A549 (cell line): ENCODE measurements at regions not wholly inside any gene's neighbourhood (a gene's known extent, or its start where the extent isn't known, plus 50 kb on each side); places are given as distances from the start of the nearest gene placed in this dataset.

ENCODE experiments used
- ATAC-seq, 2 experiments: fragments of 200-7000 bp in 1 of 2; fragments of >200 bp in 1 of 2; cut with Nextera tagmentation in 1 of 2; cut with Tn5 transposase in 1 of 2; 3 replicates each; pipeline versions ENCODE4 v1.8.0 to v1.9.1; 2018 to 2020; ENCODE audit warnings: mild to moderate bottlenecking in 1 of 2, moderate library complexity in 1 of 2
- CTCF ChIA-PET: fragments of 300-600 bp; sonication (Branson Sonifier 250); formaldehyde crosslinking; extraction: SDS; loops from one replicate; lab custom pipeline; 2021; ENCODE audit warnings: antibody characterized with exemption, inconsistent platforms; lab: Yijun Ruan, JAX
- POLR2A ChIA-PET: fragments of 350-600 bp; formaldehyde crosslinking; extraction: SDS; loops from one replicate; lab custom pipeline; 2021; ENCODE audit warnings: antibody characterized with exemption, inconsistent platforms; lab: Yijun Ruan, JAX
- DNase-seq, 2 experiments: peaks; one replicate each; pipeline versions ENCODE4 v3.0.0 to v3.0.0-alpha.2; 2011 to 2016; ENCODE audit warnings: low read depth in 1 of 2, low spot score in 1 of 2
- FAIRE-seq: peaks from 2 replicates; lab custom pipeline; 2011; peaks lifted over from hg19 to GRCh38; lab: Jason Lieb, UNC
- H3K27ac ChIP-seq, 2 experiments: fragments of >200 bp; sonication (Bioruptor Twin); formaldehyde crosslinking; 3 replicates each; pipeline ENCODE4 v1.5.1; 2016 to 2017
- H3K4me1 ChIP-seq: fragments of >200 bp; sonication (Bioruptor Twin); formaldehyde crosslinking; 3 replicates; pipeline ENCODE4 v1.6.1; 2016
- H3K4me2 ChIP-seq: fragments of >200 bp; sonication (Bioruptor Twin); formaldehyde crosslinking; 3 replicates; pipeline ENCODE4 v1.6.1; 2016
- H3K4me3 ChIP-seq: fragments of >200 bp; sonication (Bioruptor Twin); formaldehyde crosslinking; 3 replicates; pipeline ENCODE4 v1.5.1; 2016
- H3K9me3 ChIP-seq: fragments of >200 bp; sonication (Bioruptor Twin); formaldehyde crosslinking; 3 replicates; pipeline ENCODE4 v1.6.1; 2016
- BHLHE40 ChIP-seq: IDR thresholded peaks from 2 replicates; pipeline ENCODE4 v1.6.1; 2012; ENCODE audit warnings: low read depth, low read length, inconsistent platforms
- CBX8 ChIP-seq: fragments of 200-600 bp; sonication (generic); IDR thresholded peaks from 2 replicates; pipeline ENCODE4 v1.6.1; 2016
- CHD2 ChIP-seq: fragments of 150-350 bp; IDR thresholded peaks from 2 replicates; pipeline ENCODE4 v1.6.1; 2014; ENCODE audit warnings: low read length; ENCODE audit not compliant: partially characterized antibody
- EP300 ChIP-seq, 2 experiments: fragments of >200 bp; sonication (Bioruptor Twin); formaldehyde crosslinking; IDR thresholded peaks; 2 replicates in 1 of 2; 3 replicates in 1 of 2; pipeline ENCODE4 v1.6.1; 2016 to 2017
- ESRRA ChIP-seq: fragments of 150-350 bp; IDR thresholded peaks from 2 replicates; pipeline ENCODE4 v1.6.1; 2014; ENCODE audit warnings: mild to moderate bottlenecking, low read length, borderline replicate concordance
- FOSL2 ChIP-seq, 2 experiments: fragments of 450-650 bp in 1 of 2; fragments of >200 bp in 1 of 2; sonication (Bioruptor Twin) in 1 of 2; formaldehyde crosslinking; IDR thresholded peaks; 2 replicates each; pipeline versions ENCODE4 v1.5.0 to v1.6.1; 2016 to 2020; ENCODE audit warnings: mild to moderate bottlenecking in 1 of 2, moderate library complexity in 1 of 2
- HDAC2 ChIP-seq: fragments of 200-600 bp; sonication (generic); IDR thresholded peaks from 2 replicates; pipeline ENCODE4 v1.6.1; 2016
- HEYL ChIP-seq: fragments of 250-450 bp; sonication (Bioruptor Pico); IDR thresholded peaks from 2 replicates; pipeline ENCODE4 v1.8.0; 2021; ENCODE audit warnings: mild to moderate bottlenecking, moderate library complexity
- HOXB13 ChIP-seq: fragments of 250-450 bp; sonication (Bioruptor Pico); IDR thresholded peaks from 2 replicates; pipeline ENCODE4 v1.5.0; 2020; ENCODE audit warnings: low read depth, mild to moderate bottlenecking, moderate library complexity
- JUNB ChIP-seq: fragments of >200 bp; sonication (Bioruptor Twin); formaldehyde crosslinking; IDR thresholded peaks from 2 replicates; pipeline ENCODE4 v1.6.1; 2016
- MAFK ChIP-seq: fragments of 450-650 bp; IDR thresholded peaks from 2 replicates; pipeline ENCODE4 v1.6.1; 2014; ENCODE audit not compliant: partially characterized antibody
- MAZ ChIP-seq: fragments of 150-350 bp; IDR thresholded peaks from 2 replicates; pipeline ENCODE4 v1.6.1; 2014; ENCODE audit warnings: antibody characterized with exemption, low read depth, low read length, borderline replicate concordance
- NFE2L2 ChIP-seq: fragments of 150-350 bp; conservative IDR thresholded peaks from 2 replicates; pipeline ENCODE4 v1.6.1; 2014; ENCODE audit warnings: low read length
- PBX3 ChIP-seq: IDR thresholded peaks from 2 replicates; pipeline ENCODE4 v1.6.1; 2012
- POLR2AphosphoS2 ChIP-seq: conservative IDR thresholded peaks from 2 replicates; pipeline ENCODE4 v1.6.1; 2012; ENCODE audit warnings: low read length, improper control_type of control experiment, inconsistent platforms
- RARB ChIP-seq: fragments of 250-450 bp; sonication (Bioruptor Pico); IDR thresholded peaks from 2 replicates; pipeline ENCODE4 v1.8.0; 2021; ENCODE audit warnings: mild to moderate bottlenecking, moderate library complexity
- RCOR1 ChIP-seq: fragments of 150-350 bp; IDR thresholded peaks from 2 replicates; pipeline ENCODE4 v1.6.1; 2014; ENCODE audit warnings: antibody characterized with exemption, low read length, low read depth
- RNF2 ChIP-seq: fragments of 200-600 bp; sonication (generic); IDR thresholded peaks from 2 replicates; pipeline ENCODE4 v1.6.1; 2016; ENCODE audit warnings: low read depth, mild to moderate bottlenecking, antibody characterized with exemption, moderate library complexity, borderline replicate concordance
- SMC3 ChIP-seq: fragments of >200 bp; sonication (Bioruptor Twin); formaldehyde crosslinking; IDR thresholded peaks from 3 replicates; pipeline ENCODE4 v1.6.1; 2018; ENCODE audit warnings: inconsistent platforms
- ZFP36 ChIP-seq: fragments of 450-650 bp; IDR thresholded peaks from 2 replicates; pipeline ENCODE4 v1.6.1; 2014; ENCODE audit warnings: borderline replicate concordance; ENCODE audit not compliant: partially characterized antibody
- WGBS: methylation state at CpG from one replicate; pipeline ENCODE4 v1.1.6; 2017; ENCODE audit errors: missing lambda C conversion rate; 5-methylcytosine and 5-hydroxymethylcytosine counted together
- TF ChIP-seq, protein P1 (sequence below): fragments of 250-450 bp; sonication (Bioruptor Pico); IDR thresholded peaks from 2 replicates; pipeline ENCODE4 v1.5.0; 2021; ENCODE audit warnings: mild to moderate bottlenecking, moderate library complexity, borderline replicate concordance
- TF ChIP-seq, protein P2 (sequence below): fragments of 450-650 bp; IDR thresholded peaks from 2 replicates; pipeline ENCODE4 v1.6.1; 2014; ENCODE audit warnings: antibody characterized with exemption

DNA sequence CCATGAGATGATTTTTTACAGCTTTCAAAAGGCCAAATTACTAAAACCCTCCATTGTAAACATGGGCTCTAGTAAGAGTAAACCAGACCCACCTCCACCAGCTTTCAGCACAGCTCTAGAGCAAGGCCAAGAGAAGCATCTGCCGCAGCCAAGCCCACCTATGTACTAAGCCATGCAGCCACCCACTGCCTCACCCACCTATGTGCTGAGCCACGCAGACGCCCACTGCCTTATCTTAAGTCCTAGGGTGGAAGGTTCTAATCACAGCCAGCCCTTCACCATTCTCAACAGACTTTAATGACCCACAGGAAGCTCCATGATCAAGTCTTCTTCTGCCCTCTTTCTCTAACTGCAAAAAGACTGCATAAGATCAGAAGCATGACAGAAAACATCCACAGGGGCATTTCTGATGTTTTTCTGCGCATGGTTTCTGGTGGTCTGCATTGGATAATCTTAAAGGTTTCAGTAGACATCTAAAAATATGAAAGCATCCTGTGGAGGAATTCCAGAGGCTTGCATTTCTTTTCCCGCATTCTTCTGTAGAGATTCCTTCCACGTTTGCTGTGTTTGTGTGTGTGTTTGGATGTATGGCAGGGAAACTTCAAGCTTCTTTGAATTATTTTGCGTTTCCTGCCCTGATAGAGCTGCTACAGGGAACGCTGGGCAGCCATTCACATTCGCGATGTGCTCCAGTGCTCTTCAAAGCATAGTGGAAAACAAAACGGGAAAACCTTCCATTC lies 286.1 kb upstream of the KLF6 start:
- no peak for ATAC-seq
- FAIRE-seq = no peak
- POLR2A ChIA-PET = no interaction called here
- Histone ChIP-seq H3K4me1 (0 out of 3 replicates have a peak, but pooled peaks cover 5% of the 10 kb centered on the region), H3K4me3 (no peak overlapping the region), H3K4me2 (no peak overlapping the region), H3K27ac (no peak overlapping the region), H3K9me3 (no peaks in the 10 kb centered on the region)
- no peak for TF ChIP-seq RARB (CRISPR knock-in tag)
- no peak for TF ChIP-seq SMC3
- TF ChIP-seq FOSL2 (IDR thresholded peaks at IDR 0.05) = no peak
- TF ChIP-seq FOSL2 (CRISPR knock-in tag; IDR thresholded peaks at IDR 0.05) = no peak
- no peak for TF ChIP-seq HOXB13 (CRISPR knock-in tag)
- TF ChIP-seq PBX3 = no peak
- no peak for TF ChIP-seq JUNB
- TF ChIP-seq RCOR1 = no peak
- TF ChIP-seq BHLHE40 = no peak
- no peak for TF ChIP-seq ZFP36
- no peak for TF ChIP-seq POLR2AphosphoS2
- TF ChIP-seq, protein P1, sequence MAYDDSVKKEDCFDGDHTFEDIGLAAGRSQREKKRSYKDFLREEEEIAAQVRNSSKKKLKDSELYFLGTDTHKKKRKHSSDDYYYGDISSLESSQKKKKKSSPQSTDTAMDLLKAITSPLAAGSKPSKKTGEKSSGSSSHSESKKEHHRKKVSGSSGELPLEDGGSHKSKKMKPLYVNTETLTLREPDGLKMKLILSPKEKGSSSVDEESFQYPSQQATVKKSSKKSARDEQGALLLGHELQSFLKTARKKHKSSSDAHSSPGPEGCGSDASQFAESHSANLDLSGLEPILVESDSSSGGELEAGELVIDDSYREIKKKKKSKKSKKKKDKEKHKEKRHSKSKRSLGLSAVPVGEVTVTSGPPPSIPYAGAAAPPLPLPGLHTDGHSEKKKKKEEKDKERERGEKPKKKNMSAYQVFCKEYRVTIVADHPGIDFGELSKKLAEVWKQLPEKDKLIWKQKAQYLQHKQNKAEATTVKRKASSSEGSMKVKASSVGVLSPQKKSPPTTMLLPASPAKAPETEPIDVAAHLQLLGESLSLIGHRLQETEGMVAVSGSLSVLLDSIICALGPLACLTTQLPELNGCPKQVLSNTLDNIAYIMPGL (CRISPR knock-in tag) = no peak
- TF ChIP-seq ESRRA = no peak
- TF ChIP-seq, protein P2, sequence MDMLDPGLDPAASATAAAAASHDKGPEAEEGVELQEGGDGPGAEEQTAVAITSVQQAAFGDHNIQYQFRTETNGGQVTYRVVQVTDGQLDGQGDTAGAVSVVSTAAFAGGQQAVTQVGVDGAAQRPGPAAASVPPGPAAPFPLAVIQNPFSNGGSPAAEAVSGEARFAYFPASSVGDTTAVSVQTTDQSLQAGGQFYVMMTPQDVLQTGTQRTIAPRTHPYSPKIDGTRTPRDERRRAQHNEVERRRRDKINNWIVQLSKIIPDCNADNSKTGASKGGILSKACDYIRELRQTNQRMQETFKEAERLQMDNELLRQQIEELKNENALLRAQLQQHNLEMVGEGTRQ = no peak
- TF ChIP-seq RNF2 = no peak
- TF ChIP-seq MAZ = no peak
- no peak for TF ChIP-seq HEYL (CRISPR knock-in tag)
- TF ChIP-seq HDAC2 = no peak
- CTCF ChIA-PET = interaction anchor here (1.0 to 1.1 kb wide), 2 partner anchors 14 to 20 kb away, joined by 3 read pairs; no protein-coding TSS in a partner anchor
- no peak for DNase-seq
- WGBS = 81% methylated on average over 11 of the region's 11 CpGs

DNA sequence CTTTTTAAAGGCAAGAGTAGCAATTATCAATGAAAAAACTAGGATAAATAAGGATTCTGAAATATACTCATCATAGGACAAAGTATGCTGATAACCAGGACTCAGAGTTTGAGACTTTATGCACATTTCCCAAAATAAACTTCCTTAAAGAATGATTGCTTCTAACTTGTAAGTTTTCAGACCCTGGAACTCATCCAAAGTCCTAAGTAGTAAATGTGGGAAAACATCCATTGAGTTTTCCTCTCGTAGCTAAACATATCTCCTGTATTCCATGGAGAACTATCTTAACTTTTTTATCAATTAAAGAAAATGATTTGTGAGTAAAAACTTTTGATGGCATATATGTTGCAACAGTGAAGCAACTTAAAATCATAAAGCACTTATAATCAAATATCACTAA lies 285.2 kb upstream of the KLF6 start:
- Histone ChIP-seq H3K4me2 (no peak overlapping the region), H3K9me3 (no peaks in the 10 kb centered on the region), H3K27ac (no peak overlapping the region), H3K4me1 (0 out of 3 replicates have a peak, but pooled peaks cover 5% of the 10 kb centered on the region), H3K4me3 (no peak overlapping the region)
- POLR2A ChIA-PET = no interaction called here
- CTCF ChIA-PET = interaction anchor here (0.9 to 1.0 kb wide), 2 partner anchors 21 to 29 kb away, joined by 3 read pairs; no protein-coding TSS in a partner anchor
- ATAC-seq (no peak), FAIRE-seq (no peak), DNase-seq (no peak)
- TF ChIP-seq NFE2L2 (no peak), ZFP36 (no peak), CBX8 (no peak), MAFK (no peak), POLR2AphosphoS2 (no peak), CHD2 (no peak), ESRRA (no peak), EP300 (IDR thresholded peaks at IDR 0.05) (no peak)
- WGBS = 76% methylated on average over 1 of the region's 1 CpG
